Choroid plexus epithelial cell (primary cell): ENCODE measurements at regions not wholly inside any gene's neighbourhood (a gene's known extent, or its start where the extent isn't known, plus 50 kb on each side); places are given as distances from the start of the nearest gene placed in this dataset.

ENCODE experiments used
- DNase-seq: peaks from one replicate; pipeline ENCODE4 v3.0.0-alpha.2; 2010; ENCODE audit warnings: low read depth
- H3K4me3 ChIP-seq: 2 replicates; pipeline ENCODE4 v1.5.1; 2011; ENCODE audit warnings: low read depth, mild to moderate bottlenecking, control low read depth, low read length, moderate library complexity
- TF ChIP-seq, protein P1 (sequence below): conservative IDR thresholded peaks from 2 replicates; pipeline ENCODE4 v1.5.1; 2011; ENCODE audit warnings: low read depth, mild to moderate bottlenecking, control low read depth, inconsistent platforms, low read length, moderate library complexity

DNA sequence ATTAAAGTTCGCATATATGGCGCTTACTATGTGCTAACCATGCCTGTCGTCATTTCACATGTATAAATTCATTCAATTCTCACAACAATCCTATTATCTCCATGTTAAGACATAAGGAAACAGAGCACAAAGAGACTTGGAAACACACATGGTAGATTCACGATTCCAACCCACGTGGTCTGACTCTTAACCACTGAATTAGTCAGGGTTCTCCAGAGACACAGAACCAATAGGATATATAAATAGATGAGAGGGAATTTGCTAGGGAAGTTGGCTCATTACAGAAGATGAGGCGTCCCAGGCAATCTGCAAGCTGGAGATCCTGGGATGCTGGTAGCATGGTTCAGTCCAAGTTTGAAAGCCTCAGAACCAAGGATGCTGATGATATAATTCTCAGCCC is 765.3 kb downstream of the TBL1XR1 start:
- H3K4me3 ChIP-seq: no peak overlapping the region
- TF ChIP-seq, protein P1, sequence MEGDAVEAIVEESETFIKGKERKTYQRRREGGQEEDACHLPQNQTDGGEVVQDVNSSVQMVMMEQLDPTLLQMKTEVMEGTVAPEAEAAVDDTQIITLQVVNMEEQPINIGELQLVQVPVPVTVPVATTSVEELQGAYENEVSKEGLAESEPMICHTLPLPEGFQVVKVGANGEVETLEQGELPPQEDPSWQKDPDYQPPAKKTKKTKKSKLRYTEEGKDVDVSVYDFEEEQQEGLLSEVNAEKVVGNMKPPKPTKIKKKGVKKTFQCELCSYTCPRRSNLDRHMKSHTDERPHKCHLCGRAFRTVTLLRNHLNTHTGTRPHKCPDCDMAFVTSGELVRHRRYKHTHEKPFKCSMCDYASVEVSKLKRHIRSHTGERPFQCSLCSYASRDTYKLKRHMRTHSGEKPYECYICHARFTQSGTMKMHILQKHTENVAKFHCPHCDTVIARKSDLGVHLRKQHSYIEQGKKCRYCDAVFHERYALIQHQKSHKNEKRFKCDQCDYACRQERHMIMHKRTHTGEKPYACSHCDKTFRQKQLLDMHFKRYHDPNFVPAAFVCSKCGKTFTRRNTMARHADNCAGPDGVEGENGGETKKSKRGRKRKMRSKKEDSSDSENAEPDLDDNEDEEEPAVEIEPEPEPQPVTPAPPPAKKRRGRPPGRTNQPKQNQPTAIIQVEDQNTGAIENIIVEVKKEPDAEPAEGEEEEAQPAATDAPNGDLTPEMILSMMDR: no peak
- DNase-seq: no peak

DNA sequence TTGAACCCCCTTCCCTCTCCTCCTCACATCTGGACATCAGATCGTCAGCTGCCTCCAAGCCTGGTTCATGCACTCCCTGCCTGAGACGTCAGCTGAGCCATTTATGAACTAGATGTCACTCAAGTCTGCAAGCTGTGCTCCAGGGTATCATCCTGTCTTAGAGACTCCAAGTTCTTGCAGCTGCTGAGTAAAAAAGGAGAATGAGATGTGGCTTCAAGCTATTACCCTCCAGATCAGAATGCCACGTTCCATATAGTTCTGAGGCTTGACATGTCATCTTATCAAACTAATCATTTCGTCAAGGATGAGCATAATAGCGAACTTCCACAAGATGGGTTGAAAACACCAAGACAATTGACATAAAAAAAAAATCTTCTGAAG is 766.3 kb downstream of the TBL1XR1 start:
- no peak overlapping the region for H3K4me3 ChIP-seq
- TF ChIP-seq, protein P1: no peak
- no peak for DNase-seq

DNA sequence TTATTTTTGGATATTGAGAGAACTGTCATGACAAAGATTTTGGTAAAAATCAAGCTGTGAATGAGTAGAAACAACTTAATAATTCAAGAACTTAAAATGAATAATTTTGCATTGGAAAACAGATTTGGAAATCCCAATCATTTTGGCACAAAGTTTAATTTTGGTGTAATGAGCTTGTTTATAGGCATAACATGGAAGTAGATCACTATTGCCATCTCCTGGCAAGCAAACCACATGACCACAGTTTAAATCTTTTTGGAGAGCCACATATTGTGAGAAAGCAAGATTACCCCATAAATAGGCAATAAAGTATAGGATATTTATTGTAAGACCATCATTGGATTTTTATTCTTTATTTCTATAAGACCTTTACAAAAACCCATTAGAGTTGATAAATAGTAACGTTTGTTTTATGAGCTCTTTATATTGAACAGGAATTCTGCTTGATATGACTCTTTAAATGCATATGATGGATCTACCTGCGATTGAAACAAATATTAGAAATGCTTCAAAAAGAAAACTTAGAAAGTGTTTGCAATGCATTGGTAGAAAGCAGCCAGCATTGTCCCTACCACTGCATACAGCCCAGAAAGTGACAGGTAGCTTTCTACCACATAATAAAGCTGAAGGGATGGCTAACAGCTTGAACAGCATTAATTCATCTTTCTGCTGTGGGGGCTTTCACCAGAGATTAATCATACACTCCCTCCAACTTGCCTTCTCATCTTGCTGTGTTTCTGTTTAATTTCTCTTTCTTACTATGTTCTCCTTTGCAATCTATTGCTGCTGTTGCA is 766.8 kb downstream of the TBL1XR1 start:
- no peak overlapping the region for H3K4me3 ChIP-seq
- TF ChIP-seq, protein P1: peak; percentile 71
- DNase-seq: peak; percentile 76

DNA sequence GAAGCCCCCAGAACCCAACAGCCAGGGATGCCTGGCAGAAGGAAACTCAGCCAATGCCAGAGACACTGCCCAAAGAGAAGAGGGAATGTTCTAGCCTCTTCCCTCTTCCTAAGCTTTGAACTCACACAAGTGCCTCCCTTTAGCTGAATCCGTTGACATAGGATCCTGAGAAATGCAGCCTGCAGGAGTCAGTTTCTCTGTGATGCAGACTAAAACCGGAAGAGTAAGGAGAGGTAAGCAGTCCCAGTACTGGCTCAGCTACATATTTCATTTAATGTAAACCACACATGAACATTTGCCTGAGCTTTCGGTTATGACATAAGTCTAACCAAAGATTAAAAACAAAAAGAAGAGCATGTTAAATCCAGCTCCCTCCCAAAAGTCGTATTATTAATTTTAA is 768.7 kb downstream of the TBL1XR1 start:
- TF ChIP-seq, protein P1: no peak
- H3K4me3 ChIP-seq: no peak overlapping the region
- no peak for DNase-seq

DNA sequence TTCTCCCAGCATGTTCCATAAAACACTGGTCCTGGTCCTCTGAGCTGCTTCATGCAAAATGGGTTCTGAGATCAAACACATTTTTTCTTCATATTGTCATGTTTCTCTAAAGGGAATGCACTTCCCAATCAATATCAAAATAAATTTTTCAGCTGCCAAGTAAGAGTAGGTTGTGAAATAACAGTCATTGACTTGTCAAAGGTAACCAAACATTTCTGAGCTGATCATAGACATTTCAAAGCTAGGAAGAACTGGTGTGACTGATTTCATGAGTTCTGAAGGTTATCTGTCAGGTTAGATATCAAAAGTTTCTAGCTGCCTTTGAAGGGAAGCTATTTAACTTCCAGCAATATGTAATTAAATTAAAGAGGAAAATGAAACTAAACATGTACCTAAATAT is 770.9 kb downstream of the TBL1XR1 start:
- no peak for DNase-seq
- TF ChIP-seq, protein P1: no peak

DNA sequence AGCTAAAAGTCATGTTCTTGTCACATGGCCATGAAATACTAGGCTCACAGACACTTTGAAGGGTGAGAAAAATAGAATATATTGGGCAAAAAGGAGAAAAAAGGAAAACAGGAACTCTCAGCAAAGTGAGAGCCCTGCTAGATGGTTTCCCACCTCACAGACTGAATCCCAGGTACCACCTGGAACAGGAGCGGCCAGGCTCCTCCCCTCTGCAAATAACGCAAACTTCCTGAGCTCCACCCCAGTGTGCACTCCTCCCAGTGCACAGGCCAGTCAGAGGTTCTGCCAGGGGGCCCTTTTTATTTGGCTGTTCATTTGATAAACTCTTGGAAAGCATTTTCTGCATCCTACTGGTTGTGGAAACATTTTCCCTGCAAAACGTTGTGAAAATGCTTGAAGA is 780.4 kb downstream of the TBL1XR1 start:
- TF ChIP-seq, protein P1: no peak
- DNase-seq: no peak
- no peak overlapping the region for H3K4me3 ChIP-seq

More for the DNA sequence above, 770.9 kb downstream of the TBL1XR1 start:
- no peak overlapping the region for H3K4me3 ChIP-seq

DNA sequence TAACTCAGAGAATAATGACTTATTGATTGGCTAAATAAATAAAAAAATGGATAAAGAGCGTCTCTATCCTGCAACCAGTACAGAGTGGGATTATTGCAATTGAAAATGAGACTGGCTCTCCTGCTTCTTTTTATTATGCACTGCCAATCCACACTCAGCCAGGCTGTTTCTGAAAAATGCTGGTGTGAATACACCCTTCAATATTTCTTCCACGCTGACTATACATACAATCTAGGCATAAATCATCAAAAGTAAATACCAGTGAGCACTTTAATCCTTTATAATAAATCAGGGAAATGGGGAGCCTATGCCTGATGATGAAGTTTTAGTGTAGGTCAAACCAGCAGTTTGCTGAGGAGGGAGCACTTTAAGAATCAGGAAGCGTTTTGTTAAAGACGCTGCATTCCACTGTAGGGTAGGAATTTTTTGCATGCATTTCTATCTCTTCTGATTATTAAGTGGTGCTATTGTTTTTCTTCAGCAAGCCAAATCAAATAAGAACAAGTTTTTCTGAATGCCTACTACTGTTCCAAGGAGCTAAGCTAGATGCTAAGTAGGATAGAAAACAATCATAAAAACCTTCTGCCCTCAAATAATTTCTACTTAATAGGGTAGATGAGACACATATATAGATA is 781.5 kb downstream of the TBL1XR1 start:
- H3K4me3 ChIP-seq: no peak overlapping the region
- TF ChIP-seq, protein P1: no peak

More for the DNA sequence above, 781.5 kb downstream of the TBL1XR1 start:
- no peak for DNase-seq
